ENCODE measurements at regions not wholly inside any gene's neighbourhood (a gene's known extent, or its start where the extent isn't known, plus 50 kb on each side); places are given as distances from the start of the nearest gene placed in this dataset.

DNA sequence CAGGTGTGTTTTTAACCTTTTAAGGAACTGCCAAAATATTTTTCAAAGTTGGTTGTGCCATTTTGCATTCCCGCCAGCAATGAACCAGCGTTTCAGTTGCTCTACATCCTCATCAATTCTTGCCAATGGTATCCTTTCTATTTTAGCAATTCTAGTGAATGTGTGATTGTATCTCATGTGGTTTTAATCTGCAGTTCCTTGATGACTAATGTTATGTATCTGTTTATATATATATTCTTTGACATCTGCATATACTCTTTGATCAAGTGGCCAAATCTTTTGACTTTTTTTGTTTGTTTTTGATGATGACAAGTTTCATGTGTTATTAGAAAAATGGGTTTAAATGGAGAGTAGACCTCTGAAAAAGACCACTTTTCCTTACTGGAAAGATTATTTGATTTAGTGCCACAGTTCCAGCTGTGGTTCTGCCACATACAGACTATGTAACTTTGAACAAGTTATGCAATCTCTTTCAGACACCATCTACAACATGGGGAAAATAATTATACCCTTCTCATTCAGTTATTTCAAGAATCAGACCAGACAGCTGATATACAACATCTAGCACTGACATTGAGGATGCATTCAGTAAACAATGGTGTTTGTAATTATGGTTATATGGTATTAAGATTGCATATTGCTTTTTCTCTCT lies 146.3 kb upstream of the CNOT2 start:
- ChIA-PET CTCF (no interaction called here), POLR2A (no interaction called here)
- DNase-seq (ENCODE audit: low read depth), result no peak
- no peaks in the 10 kb centered on the region for H3K36me3 ChIP-seq (ENCODE audit: control insufficient read depth, insufficient read depth, low read length)
- H3K27me3 ChIP-seq (ENCODE audit: control insufficient read depth, insufficient read depth, low read length), result no peaks in the 10 kb centered on the region
- TF ChIP-seq CTCF (IDR thresholded peaks at IDR 0.05; ENCODE audit: insufficient read depth, low read depth, low read length), result no peak
- H3K4me3 ChIP-seq (ENCODE audit: low read depth, low read length), result no peak overlapping the region

DNA sequence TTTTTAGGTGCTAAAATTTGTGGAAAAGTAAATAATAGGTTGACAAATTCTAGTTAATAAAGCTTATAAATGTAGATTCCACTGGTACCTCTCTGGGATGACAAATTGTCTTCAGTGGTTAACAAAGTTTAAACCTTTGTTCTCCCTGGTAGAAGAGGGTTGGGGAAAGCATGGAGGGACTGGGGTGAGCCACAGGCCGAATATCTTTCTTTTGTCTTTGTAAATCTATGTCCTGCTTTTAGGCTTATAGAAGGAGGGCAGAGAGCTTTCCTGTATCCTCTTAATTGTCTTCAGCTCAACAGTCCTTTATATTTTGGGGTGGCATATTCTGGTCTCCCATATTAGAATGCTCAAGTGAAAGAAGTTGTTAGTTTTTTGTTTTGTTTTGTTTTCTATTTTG lies 142.2 kb upstream of the CNOT2 start:
- ChIA-PET POLR2A (no interaction called here), CTCF (no interaction called here)
- Histone ChIP-seq H3K36me3 (ENCODE audit: control insufficient read depth, insufficient read depth, low read length) (no peaks in the 10 kb centered on the region), H3K27me3 (ENCODE audit: control insufficient read depth, insufficient read depth, low read length) (no peaks in the 10 kb centered on the region), H3K4me3 (ENCODE audit: low read depth, low read length) (no peak overlapping the region)
- no peak for TF ChIP-seq CTCF (IDR thresholded peaks at IDR 0.05; ENCODE audit: insufficient read depth, low read depth, low read length)
- DNase-seq (ENCODE audit: low read depth), result no peak

DNA sequence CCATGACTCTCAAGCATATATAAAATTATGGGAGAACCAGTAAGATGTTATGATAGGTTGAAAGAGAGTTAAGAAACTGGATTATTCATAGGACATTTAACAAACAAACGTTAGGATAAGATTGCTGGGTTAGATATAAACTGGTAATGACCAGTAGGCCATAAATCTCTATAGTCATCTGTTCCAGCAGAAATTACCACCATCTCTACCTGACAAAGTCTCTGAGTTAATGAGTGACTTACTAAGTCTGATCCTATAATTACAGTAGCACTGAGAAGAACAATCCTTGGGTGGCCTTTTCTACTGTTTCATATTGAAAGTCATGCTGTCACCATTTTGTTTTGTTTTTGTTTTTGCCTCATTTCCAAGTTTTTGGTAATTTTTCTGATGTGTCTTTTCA lies 136.9 kb upstream of the CNOT2 start:
- no peak for TF ChIP-seq CTCF (IDR thresholded peaks at IDR 0.05; ENCODE audit: insufficient read depth, low read depth, low read length)
- H3K27me3 ChIP-seq (ENCODE audit: control insufficient read depth, insufficient read depth, low read length), result no peaks in the 10 kb centered on the region
- no peaks in the 10 kb centered on the region for H3K36me3 ChIP-seq (ENCODE audit: control insufficient read depth, insufficient read depth, low read length)
- ChIA-PET POLR2A (no interaction called here), CTCF (no interaction called here)
- no peak for DNase-seq (ENCODE audit: low read depth)
- no peak overlapping the region for H3K4me3 ChIP-seq (ENCODE audit: low read depth, low read length)

GRCh38 chr12:70110085-70110484 lies 133.1 kb upstream of the CNOT2 start:
- DNase-seq (ENCODE audit: low read depth), result no peak
- no peaks in the 10 kb centered on the region for H3K27me3 ChIP-seq (ENCODE audit: control insufficient read depth, insufficient read depth, low read length)
- no peak overlapping the region for H3K4me3 ChIP-seq (ENCODE audit: low read depth, low read length)
- POLR2A ChIA-PET, result no interaction called here
- no peak for TF ChIP-seq CTCF (IDR thresholded peaks at IDR 0.05; ENCODE audit: insufficient read depth, low read depth, low read length)
- H3K36me3 ChIP-seq (ENCODE audit: control insufficient read depth, insufficient read depth, low read length), result no peaks in the 10 kb centered on the region
- CTCF ChIA-PET, result no interaction called here

- Histone ChIP-seq H3K4me3 (ENCODE audit: low read depth, low read length) (no peak overlapping the region), H3K27me3 (ENCODE audit: control insufficient read depth, insufficient read depth, low read length) (no peaks in the 10 kb centered on the region), H3K36me3 (ENCODE audit: control insufficient read depth, insufficient read depth, low read length) (no peaks in the 10 kb centered on the region)
- DNase-seq (ENCODE audit: low read depth), result no peak
- CTCF ChIA-PET, result no interaction called here
- POLR2A ChIA-PET, result no interaction called here
- TF ChIP-seq CTCF (IDR thresholded peaks at IDR 0.05; ENCODE audit: insufficient read depth, low read depth, low read length), result no peak
These were observed 125.6 kb upstream of the CNOT2 start for GRCh38 chr12:70117670-70118069.
